ENCODE measurements at regions not wholly inside any gene's neighbourhood (a gene's known extent, or its start where the extent isn't known, plus 50 kb on each side); places are given as distances from the start of the nearest gene placed in this dataset.
"Not testable (repeated sequence)": the region's sequence is repeated elsewhere in the genome, so short reads cannot be mapped to it uniquely, and the experiment has no call there.

- no peak for DNase-seq
Measured at GRCh38 chrX:28472926-28473325, 114.3 kb upstream of the IL1RAPL1 start.

- no peak for DNase-seq
Measured at GRCh38 chrX:28487818-28488217, 99.4 kb upstream of the IL1RAPL1 start.

- DNase-seq, result no peak
Measured at GRCh38 chrX:28491322-28491721, 95.9 kb upstream of the IL1RAPL1 start.

GRCh38 chrX:28491941-28492340 is 95.3 kb upstream of the IL1RAPL1 start:
- DNase-seq, result no peak

- peak; percentile 2 for DNase-seq
Measured at GRCh38 chrX:28498658-28499057, 88.6 kb upstream of the IL1RAPL1 start.

- not testable (repeated sequence) for DNase-seq
Measured at GRCh38 chrX:28502667-28503066, 84.6 kb upstream of the IL1RAPL1 start.

GRCh38 chrX:28507650-28508049 is 79.6 kb upstream of the IL1RAPL1 start:
- DNase-seq, result not testable (repeated sequence)

GRCh38 chrX:28520786-28521185 is 66.5 kb upstream of the IL1RAPL1 start:
- DNase-seq, result no peak

GRCh38 chrX:28528354-28528753 is 58.9 kb upstream of the IL1RAPL1 start:
- not testable (repeated sequence) for DNase-seq
